Activated CD4-positive, alpha-beta T cell treated with anti-CD3 and anti-CD28 coated beads, Interleukin-2, amount 50 U/mL, for 16 hours (primary cell): ENCODE measurements at regions not wholly inside any gene's neighbourhood (a gene's known extent, or its start where the extent isn't known, plus 50 kb on each side); places are given as distances from the start of the nearest gene placed in this dataset.
"Not testable (repeated sequence)": the region's sequence is repeated elsewhere in the genome, so short reads cannot be mapped to it uniquely, and the experiment has no call there.

Experiments used
- DNase-seq: peaks from one replicate; pipeline ENCODE4 v3.0.0-alpha.2; 2020

DNA sequence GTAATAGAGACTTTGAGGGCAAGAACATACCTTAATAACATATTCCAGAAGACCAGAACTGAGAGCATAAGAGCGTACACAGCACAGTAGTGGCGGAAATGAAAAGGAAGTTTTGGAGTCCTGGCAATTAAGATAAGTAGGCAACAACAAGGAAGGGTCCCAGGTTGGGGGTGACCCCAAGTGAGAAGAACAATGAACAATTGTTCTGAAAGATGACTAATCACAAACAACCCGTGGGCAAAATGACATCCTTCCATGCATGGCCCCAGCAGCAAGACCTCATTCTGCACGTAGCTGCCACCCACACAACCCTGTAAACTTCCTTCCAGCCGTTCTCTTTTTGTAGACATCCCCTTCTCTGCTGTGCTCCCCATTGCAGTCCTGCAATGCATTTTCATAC lies 384.4 kb upstream of the PABPC4L start:
- DNase-seq, result no peak

GRCh38 chr4:134567461-134567860 lies 365.9 kb upstream of the PABPC4L start:
- DNase-seq, result no peak

GRCh38 chr4:134560728-134561127 lies 359.1 kb upstream of the PABPC4L start:
- DNase-seq, result no peak

- no peak for DNase-seq
These were observed 350.5 kb upstream of the PABPC4L start for GRCh38 chr4:134552063-134552462.

- no peak for DNase-seq
These were observed 349.8 kb upstream of the PABPC4L start for GRCh38 chr4:134551348-134551747.

- DNase-seq, result no peak
These were observed 346.6 kb upstream of the PABPC4L start for GRCh38 chr4:134548052-134548628.

- DNase-seq, result no peak
These were observed 344.7 kb upstream of the PABPC4L start for GRCh38 chr4:134546279-134546678.

DNA sequence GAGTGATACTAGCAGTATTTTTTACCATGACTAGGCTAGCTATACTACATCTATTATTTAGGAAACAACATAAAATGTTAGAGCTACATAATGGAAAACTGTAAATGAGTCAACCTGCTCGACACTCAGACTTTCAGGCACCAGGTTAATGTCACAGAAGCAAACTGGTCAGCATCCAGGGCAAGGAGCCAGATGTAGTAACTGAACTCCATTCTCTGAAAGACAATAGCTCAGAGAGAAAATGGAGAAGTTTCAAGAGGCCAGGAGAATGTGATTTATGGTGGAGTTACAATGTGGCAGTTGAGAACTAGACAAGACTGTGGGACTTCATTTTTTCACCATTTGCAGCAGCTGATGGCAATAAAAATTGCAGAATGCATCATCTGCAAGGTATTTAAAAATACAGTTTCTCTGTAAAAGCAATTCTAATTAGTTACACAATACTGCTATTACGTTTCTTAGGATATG lies 342.7 kb upstream of the PABPC4L start:
- DNase-seq, result no peak

- no peak for DNase-seq
These were observed 339.0 kb upstream of the PABPC4L start for GRCh38 chr4:134540588-134540987.

- no peak for DNase-seq
These were observed 338.2 kb upstream of the PABPC4L start for GRCh38 chr4:134539729-134540231.

GRCh38 chr4:134537701-134538100 lies 336.1 kb upstream of the PABPC4L start:
- DNase-seq, result no peak

DNA sequence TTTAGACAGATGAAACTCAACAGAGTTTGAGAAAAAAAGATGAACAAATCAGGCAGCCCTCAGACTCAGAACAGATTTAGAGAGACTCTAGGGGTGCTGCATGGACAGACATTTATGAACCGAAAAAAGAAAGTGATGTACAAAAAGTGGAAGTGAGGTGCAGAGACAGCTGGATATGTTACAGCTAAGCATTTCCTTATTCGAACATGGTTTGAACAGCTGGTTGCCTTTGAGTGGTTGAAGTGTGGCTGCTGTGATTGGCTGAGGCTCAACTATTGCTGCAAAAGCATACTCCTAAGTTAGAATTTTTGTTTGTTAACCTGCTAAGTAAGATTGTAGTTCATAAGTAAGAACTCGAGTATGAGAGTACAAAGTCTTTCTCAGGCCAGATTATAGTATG lies 331.5 kb upstream of the PABPC4L start:
- no peak for DNase-seq

GRCh38 chr4:134531013-134531412 lies 329.4 kb upstream of the PABPC4L start:
- no peak for DNase-seq

GRCh38 chr4:134529629-134530028 lies 328.0 kb upstream of the PABPC4L start:
- DNase-seq, result no peak

DNA sequence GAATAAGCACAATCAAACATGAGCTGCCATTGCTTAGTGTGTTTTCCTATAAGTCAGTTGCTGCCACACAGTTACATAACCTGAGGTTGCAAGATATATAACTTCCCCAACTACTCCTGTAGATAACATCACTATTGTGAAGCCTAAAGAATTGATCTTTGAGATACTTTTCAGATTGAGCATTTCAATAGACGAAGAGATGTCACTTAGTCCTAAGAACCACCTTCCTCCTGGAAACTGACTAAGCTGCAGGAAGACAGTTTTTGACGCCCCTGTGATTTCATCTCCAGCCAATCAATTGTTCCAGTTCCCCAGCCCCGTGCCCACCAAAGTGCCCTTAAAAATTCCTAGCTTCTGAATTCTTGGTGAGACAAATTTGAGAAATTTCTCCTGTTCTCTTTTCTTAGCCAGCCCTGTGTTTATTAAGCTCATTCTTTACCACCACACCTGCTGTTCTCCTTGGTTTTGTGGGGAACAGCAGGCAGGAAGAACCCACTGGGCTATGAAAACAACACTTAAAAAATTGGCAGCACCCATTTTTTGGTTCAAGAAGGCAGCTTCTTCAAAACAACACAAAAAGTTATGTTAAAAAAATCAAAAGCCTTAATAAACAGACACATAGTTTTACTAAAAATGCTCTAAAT lies 317.1 kb upstream of the PABPC4L start:
- no peak for DNase-seq

GRCh38 chr4:134510544-134510943 lies 309.0 kb upstream of the PABPC4L start:
- DNase-seq, result no peak

DNA sequence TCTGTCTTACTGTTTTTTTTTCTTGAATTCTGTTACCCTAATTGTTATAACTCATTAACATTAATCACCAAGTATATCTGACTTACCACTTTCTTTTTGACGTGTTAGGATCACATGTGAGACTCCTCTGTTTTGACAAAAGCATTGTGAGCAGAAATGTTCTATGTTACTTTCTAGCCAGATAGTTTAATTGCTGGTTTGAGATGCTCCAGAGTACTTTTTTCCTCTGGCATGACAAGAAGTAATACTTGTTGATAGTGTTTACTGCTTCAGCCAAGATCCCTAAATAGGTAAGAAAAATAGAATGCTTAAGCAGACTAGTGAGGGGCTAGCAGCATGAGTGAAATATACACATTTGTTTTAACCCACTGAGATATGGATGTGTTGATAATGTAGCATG lies 303.9 kb upstream of the PABPC4L start:
- no peak for DNase-seq

- DNase-seq, result no peak
These were observed 300.5 kb upstream of the PABPC4L start for GRCh38 chr4:134501973-134502643.

- not testable (repeated sequence) for DNase-seq
These were observed 299.9 kb upstream of the PABPC4L start for GRCh38 chr4:134501488-134501887.

GRCh38 chr4:134499074-134499473 lies 297.5 kb upstream of the PABPC4L start:
- DNase-seq, result no peak

- DNase-seq, result no peak
These were observed 289.3 kb upstream of the PABPC4L start for GRCh38 chr4:134490863-134491262.

GRCh38 chr4:134483514-134483913 lies 281.9 kb upstream of the PABPC4L start:
- DNase-seq, result not testable (repeated sequence)

- DNase-seq, result no peak
These were observed 270.0 kb upstream of the PABPC4L start for GRCh38 chr4:134471569-134471968.

DNA sequence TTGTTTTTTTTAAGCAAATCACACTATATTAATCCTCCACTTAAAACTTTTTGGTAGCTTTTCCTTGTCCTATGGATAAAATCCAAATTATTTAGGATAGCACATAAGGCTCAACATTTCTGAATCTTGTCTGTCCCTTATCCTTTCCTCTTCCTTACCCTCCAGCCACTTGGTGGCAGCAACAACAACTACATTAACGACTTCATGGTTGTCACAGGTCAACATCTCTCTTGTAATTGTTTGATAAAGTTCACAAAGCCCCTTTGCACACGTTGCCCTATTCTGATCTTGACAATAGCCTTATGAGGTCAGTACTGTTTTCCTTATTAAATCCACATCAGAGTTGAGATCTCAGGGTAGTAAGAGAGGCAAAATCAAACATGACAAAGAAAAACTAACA lies 269.0 kb upstream of the PABPC4L start:
- no peak for DNase-seq
